ENCODE measurements at regions not wholly inside any gene's neighbourhood (a gene's known extent, or its start where the extent isn't known, plus 50 kb on each side); places are given as distances from the start of the nearest gene placed in this dataset.

DNA sequence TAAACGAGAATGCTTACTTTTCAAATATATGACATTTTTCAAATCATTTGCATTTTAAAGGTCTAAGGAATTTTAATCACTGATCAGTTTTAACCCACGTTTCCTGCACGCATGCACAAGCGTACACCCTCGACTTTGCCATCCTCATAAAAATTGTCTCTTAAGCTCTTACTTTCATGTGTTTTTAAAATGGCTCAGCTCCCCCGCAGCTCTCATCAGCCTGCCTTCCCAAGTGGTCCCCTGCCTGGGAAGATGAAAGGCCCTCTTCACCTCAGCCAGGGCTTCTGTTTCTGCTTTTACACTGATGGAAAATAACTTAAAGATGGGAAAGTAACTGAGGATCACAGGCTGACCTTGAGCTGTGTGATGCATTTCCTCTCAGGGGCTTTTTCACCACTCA, 131.6 kb upstream of the LSM8 start:
- no peak overlapping the region for H3K4me2 ChIP-seq (ENCODE audit: control insufficient read depth, extremely low read depth, insufficient read depth, low read depth, low read length)
- DNase-seq (ENCODE audit: low read depth, low spot score) (no peak), FAIRE-seq (no peak)
- no peak overlapping the region for H3K4me3 ChIP-seq (ENCODE audit: control insufficient read depth in 2 of 3, extremely low read depth in 1 of 3, insufficient read depth in 2 of 3, low read depth in 1 of 3, low read length in 3 of 3)
- H3K36me3 ChIP-seq (ENCODE audit: control insufficient read depth in 2 of 2, extremely low read depth in 1 of 2, insufficient read depth in 2 of 2, low read length in 2 of 2): no peaks in the 10 kb centered on the region
- H4K20me1 ChIP-seq (ENCODE audit: control insufficient read depth, extremely low read depth, insufficient read depth, low read length): no peaks in the 10 kb centered on the region
- H3K27me3 ChIP-seq (ENCODE audit: control insufficient read depth, extremely low read depth, insufficient read depth, low read length): no peaks in the 10 kb centered on the region
- no peaks in the 10 kb centered on the region for H3K4me1 ChIP-seq (ENCODE audit: control insufficient read depth, extremely low read depth, insufficient read depth, low read length)
- dilution Hi-C loops (cut with MboI; ENCODE audit: extremely low pct_ligation_motif_present, low sequenced_read_pairs): no loop called here
- no peaks in the 10 kb centered on the region for H3K9me1 ChIP-seq (ENCODE audit: control insufficient read depth, extremely low read depth, insufficient read depth, low read length)
- H3K79me2 ChIP-seq (ENCODE audit: control insufficient read depth, insufficient read depth, low read length): no peaks in the 10 kb centered on the region
- no peak overlapping the region for H3K9ac ChIP-seq (ENCODE audit: control insufficient read depth, extremely low read depth, insufficient read depth, low read length)
- TF ChIP-seq, protein P1, sequence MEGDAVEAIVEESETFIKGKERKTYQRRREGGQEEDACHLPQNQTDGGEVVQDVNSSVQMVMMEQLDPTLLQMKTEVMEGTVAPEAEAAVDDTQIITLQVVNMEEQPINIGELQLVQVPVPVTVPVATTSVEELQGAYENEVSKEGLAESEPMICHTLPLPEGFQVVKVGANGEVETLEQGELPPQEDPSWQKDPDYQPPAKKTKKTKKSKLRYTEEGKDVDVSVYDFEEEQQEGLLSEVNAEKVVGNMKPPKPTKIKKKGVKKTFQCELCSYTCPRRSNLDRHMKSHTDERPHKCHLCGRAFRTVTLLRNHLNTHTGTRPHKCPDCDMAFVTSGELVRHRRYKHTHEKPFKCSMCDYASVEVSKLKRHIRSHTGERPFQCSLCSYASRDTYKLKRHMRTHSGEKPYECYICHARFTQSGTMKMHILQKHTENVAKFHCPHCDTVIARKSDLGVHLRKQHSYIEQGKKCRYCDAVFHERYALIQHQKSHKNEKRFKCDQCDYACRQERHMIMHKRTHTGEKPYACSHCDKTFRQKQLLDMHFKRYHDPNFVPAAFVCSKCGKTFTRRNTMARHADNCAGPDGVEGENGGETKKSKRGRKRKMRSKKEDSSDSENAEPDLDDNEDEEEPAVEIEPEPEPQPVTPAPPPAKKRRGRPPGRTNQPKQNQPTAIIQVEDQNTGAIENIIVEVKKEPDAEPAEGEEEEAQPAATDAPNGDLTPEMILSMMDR (optimal IDR thresholded peaks at IDR 0.05 in 1 of 3, IDR thresholded peaks at IDR 0.05 in 1 of 3, conservative IDR thresholded peaks at IDR 0.05 in 1 of 3; ENCODE audit: extremely low read depth in 1 of 3, insufficient read depth in 2 of 3, low read length in 3 of 3): no peak
- TF ChIP-seq EZH2 (IDR thresholded peaks at IDR 0.05; ENCODE audit: low read length): no peak
- H3K9me3 ChIP-seq (ENCODE audit: control insufficient read depth, low read depth, low read length): no peaks in the 10 kb centered on the region
- no peak overlapping the region for H3K27ac ChIP-seq (ENCODE audit: control insufficient read depth, insufficient read depth, low read length)
- H2AFZ ChIP-seq (ENCODE audit: control insufficient read depth, low read length): no peak overlapping the region

DNA sequence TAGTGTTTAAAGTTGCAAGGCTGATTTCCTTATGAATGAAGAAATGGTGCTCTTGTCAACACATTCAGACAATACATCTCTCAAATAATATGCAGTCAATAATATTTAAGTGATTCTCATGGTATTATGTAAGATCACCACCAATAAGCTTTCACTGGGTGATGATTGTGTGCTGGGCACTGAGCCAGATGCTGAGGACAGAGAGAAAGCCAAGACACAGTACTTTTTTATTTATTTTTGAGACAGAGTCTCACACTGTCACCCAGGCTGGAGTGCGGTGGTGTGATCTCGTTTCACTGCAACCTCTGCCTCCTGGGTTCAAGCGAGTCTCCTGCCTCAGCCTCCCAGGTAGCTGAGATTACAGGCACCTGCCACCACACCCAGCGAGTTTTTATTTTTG, 130.6 kb upstream of the LSM8 start:
- H3K4me2 ChIP-seq (ENCODE audit: control insufficient read depth, extremely low read depth, insufficient read depth, low read depth, low read length): no peak overlapping the region
- H3K9me1 ChIP-seq (ENCODE audit: control insufficient read depth, extremely low read depth, insufficient read depth, low read length): no peaks in the 10 kb centered on the region
- no peak overlapping the region for H3K4me3 ChIP-seq (ENCODE audit: control insufficient read depth in 2 of 3, extremely low read depth in 1 of 3, insufficient read depth in 2 of 3, low read depth in 1 of 3, low read length in 3 of 3)
- no peaks in the 10 kb centered on the region for H4K20me1 ChIP-seq (ENCODE audit: control insufficient read depth, extremely low read depth, insufficient read depth, low read length)
- H3K4me1 ChIP-seq (ENCODE audit: control insufficient read depth, extremely low read depth, insufficient read depth, low read length): no peaks in the 10 kb centered on the region
- H3K79me2 ChIP-seq (ENCODE audit: control insufficient read depth, insufficient read depth, low read length): no peaks in the 10 kb centered on the region
- H3K36me3 ChIP-seq (ENCODE audit: control insufficient read depth in 2 of 2, extremely low read depth in 1 of 2, insufficient read depth in 2 of 2, low read length in 2 of 2): no peaks in the 10 kb centered on the region
- no peak overlapping the region for H2AFZ ChIP-seq (ENCODE audit: control insufficient read depth, low read length)
- dilution Hi-C loops (cut with MboI; ENCODE audit: extremely low pct_ligation_motif_present, low sequenced_read_pairs): no loop called here
- FAIRE-seq (no peak), DNase-seq (ENCODE audit: low read depth, low spot score) (no peak)
- H3K9me3 ChIP-seq (ENCODE audit: control insufficient read depth, low read depth, low read length): no peaks in the 10 kb centered on the region
- H3K27ac ChIP-seq (ENCODE audit: control insufficient read depth, insufficient read depth, low read length): no peak overlapping the region
- H3K9ac ChIP-seq (ENCODE audit: control insufficient read depth, extremely low read depth, insufficient read depth, low read length): no peak overlapping the region
- H3K27me3 ChIP-seq (ENCODE audit: control insufficient read depth, extremely low read depth, insufficient read depth, low read length): no peaks in the 10 kb centered on the region
- TF ChIP-seq, protein P1 (optimal IDR thresholded peaks at IDR 0.05 in 1 of 3, IDR thresholded peaks at IDR 0.05 in 1 of 3, conservative IDR thresholded peaks at IDR 0.05 in 1 of 3; ENCODE audit: extremely low read depth in 1 of 3, insufficient read depth in 2 of 3, low read length in 3 of 3): no peak
- no peak for TF ChIP-seq EZH2 (IDR thresholded peaks at IDR 0.05; ENCODE audit: low read length)

All from keratinocyte (primary cell).